Liver (tissue), 8 donors: ENCODE measurements at regions not wholly inside any gene's neighbourhood (a gene's known extent, or its start where the extent isn't known, plus 50 kb on each side); places are given as distances from the start of the nearest gene placed in this dataset.

ENCODE experiments used
- DNase-seq: peaks from one replicate; pipeline ENCODE4 v3.0.0-alpha.2; 2017; ENCODE audit warnings: low spot score
- H3K27ac ChIP-seq, 2 donors: one replicate each; pipeline ENCODE4 v1.7.0; 2013; ENCODE audit warnings: inconsistent platforms in 2 of 2, low read length in 2 of 2, control low read depth in 1 of 2, low read depth in 1 of 2, mild to moderate bottlenecking in 1 of 2
- H3K27me3 ChIP-seq, 4 donors: one replicate each; pipeline versions ENCODE4 v1.6.1 to v1.7.0; 2013; ENCODE audit warnings: low read length in 3 of 4, inconsistent platforms in 1 of 4, mild to moderate bottlenecking in 1 of 4, moderate library complexity in 1 of 4; ENCODE audit not compliant: control insufficient read depth in 4 of 4, insufficient read depth in 4 of 4
- H3K36me3 ChIP-seq, 4 donors: one replicate each; pipeline versions ENCODE4 v1.6.1 to v1.7.0; 2013; ENCODE audit warnings: low read length in 3 of 4, mild to moderate bottlenecking in 3 of 4, low read depth in 1 of 4, moderate library complexity in 1 of 4; ENCODE audit not compliant: control insufficient read depth in 4 of 4, insufficient read depth in 3 of 4
- H3K4me1 ChIP-seq, 4 donors: one replicate each; pipeline versions ENCODE4 v1.6.1 to v1.7.0; 2013; ENCODE audit warnings: low read length in 3 of 4, mild to moderate bottlenecking in 3 of 4, moderate library complexity in 1 of 4; ENCODE audit not compliant: control insufficient read depth in 4 of 4, insufficient read depth in 4 of 4
- H3K4me3 ChIP-seq, 3 donors: one replicate each; pipeline versions ENCODE4 v1.6.1 to v1.7.0; 2013; ENCODE audit warnings: low read length in 3 of 3, control low read depth in 1 of 3, low read depth in 1 of 3, mild to moderate bottlenecking in 1 of 3
- H3K9ac ChIP-seq, 2 donors: one replicate each; pipeline ENCODE4 v1.7.0; 2013; ENCODE audit warnings: low read length in 2 of 2, mild to moderate bottlenecking in 2 of 2, moderate library complexity in 2 of 2, control low read depth in 1 of 2, low read depth in 1 of 2
- H3K9me3 ChIP-seq, 4 donors: one replicate each; pipeline versions ENCODE4 v1.6.1 to v1.7.0; 2013; ENCODE audit warnings: low read length in 3 of 4; ENCODE audit not compliant: control insufficient read depth in 4 of 4
- EGR1 ChIP-seq, 2 donors: IDR thresholded peaks; 2 replicates each; pipeline ENCODE4 v1.6.1; 2016 to 2018; ENCODE audit warnings: antibody characterized with exemption in 2 of 2, low read depth in 2 of 2
- FOXA1 ChIP-seq: IDR thresholded peaks from 2 replicates; pipeline ENCODE4 v1.6.1; 2016; ENCODE audit warnings: antibody characterized with exemption
- HNF4G ChIP-seq: IDR thresholded peaks from 2 replicates; pipeline ENCODE4 v1.6.1; 2016; ENCODE audit warnings: antibody characterized with exemption
- RAD21 ChIP-seq, 2 donors: IDR thresholded peaks; 2 replicates each; pipeline ENCODE4 v1.6.1; 2016; ENCODE audit warnings: antibody characterized with exemption in 2 of 2, mild to moderate bottlenecking in 2 of 2
- RXRA ChIP-seq, 2 donors: IDR thresholded peaks; 2 replicates each; pipeline ENCODE4 v1.6.1; 2017 to 2018; ENCODE audit warnings: antibody characterized with exemption in 2 of 2, mild to moderate bottlenecking in 1 of 2
- SP1 ChIP-seq: IDR thresholded peaks from 2 replicates; pipeline ENCODE4 v1.6.1; 2018; ENCODE audit warnings: antibody characterized with exemption, mild to moderate bottlenecking
- YY1 ChIP-seq: IDR thresholded peaks from 2 replicates; pipeline ENCODE4 v1.6.1; 2016; ENCODE audit warnings: antibody characterized with exemption, mild to moderate bottlenecking
- WGBS: extraction: QIAGEN DNeasy Blood & Tissue Kit; methylation state at CpG from one replicate; pipeline ENCODE4 v1.1.7; 2013; 5-methylcytosine and 5-hydroxymethylcytosine counted together
- TF ChIP-seq, protein P1 (sequence below): IDR thresholded peaks from 2 replicates; pipeline ENCODE4 v1.6.1; 2016; ENCODE audit warnings: antibody characterized with exemption
- TF ChIP-seq, protein P2 (sequence below): fragments of 150-350 bp; IDR thresholded peaks from 2 replicates; pipeline ENCODE4 v1.5.1; 2017; ENCODE audit warnings: improper control_type of control experiment, low read depth, low read length; ENCODE audit not compliant: missing input control
- TF ChIP-seq, protein P3 (sequence below): IDR thresholded peaks from 2 replicates; pipeline ENCODE4 v1.6.1; 2016; ENCODE audit warnings: antibody characterized with exemption
- TF ChIP-seq, protein P4 (sequence below): IDR thresholded peaks from 2 replicates; pipeline ENCODE4 v1.6.1; 2016; ENCODE audit warnings: antibody characterized with exemption
- donor health status: healthy.
- donor health status: healthy.
- donor health status: healthy.
- donor health status: healthy.
- donor health status: healthy.

DNA sequence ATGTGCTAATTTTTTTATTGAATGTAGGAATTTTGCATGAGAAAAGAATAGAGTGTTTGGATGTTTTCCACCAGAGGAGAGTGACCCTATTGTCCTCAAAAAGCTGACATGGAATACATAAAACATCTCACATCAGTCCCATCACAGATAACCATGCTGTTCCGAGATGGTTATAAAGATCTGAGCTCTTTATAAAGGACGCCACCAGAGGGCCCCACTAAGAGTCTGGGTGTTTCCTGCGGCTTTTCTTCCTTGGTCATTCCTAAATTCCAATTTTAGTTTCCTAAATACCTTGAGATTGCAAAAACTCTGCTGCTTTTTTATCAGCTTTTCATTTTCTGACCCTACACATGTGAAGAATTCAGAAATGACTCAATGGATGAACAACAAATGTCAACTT lies 504.5 kb upstream of the FRG1 start:
- Histone ChIP-seq H3K9me3 (peaks cover 0 to 6% (median 2%) of the 10 kb centered on the region in 4 donors), H3K27ac (no peak overlapping the region), H3K36me3 (no peaks in the 10 kb centered on the region), H3K27me3 (no peaks in the 10 kb centered on the region), H3K4me3 (no peak overlapping the region), H3K9ac (no peak overlapping the region), H3K4me1 (no peaks in the 10 kb centered on the region)
- WGBS: 58% methylated on average over 3 of the region's 3 CpGs
- DNase-seq: no peak
- TF ChIP-seq YY1 (no peak), RAD21 (IDR thresholded peaks at IDR 0.05) (peak in 1 of 2 donors; percentile 9)

DNA sequence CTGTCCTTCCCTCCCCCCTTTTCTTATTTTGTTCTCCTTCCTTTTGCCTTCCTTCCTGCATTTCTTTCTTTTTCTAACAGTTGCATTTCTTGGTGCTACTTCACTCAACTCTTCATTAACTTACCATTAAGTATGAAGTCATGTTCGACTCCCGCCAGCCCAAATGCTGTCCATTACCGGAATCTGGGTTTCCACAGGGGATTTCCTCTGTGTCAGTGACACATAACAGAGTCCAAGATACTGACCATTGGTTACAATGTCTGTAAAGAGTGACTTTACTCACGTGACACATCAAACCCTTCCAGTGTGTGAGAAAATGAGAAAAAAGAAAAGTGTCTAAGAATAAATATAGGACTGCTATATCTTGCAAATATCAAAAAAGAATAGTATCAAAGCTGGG lies 500.0 kb upstream of the FRG1 start:
- TF ChIP-seq, protein P1, sequence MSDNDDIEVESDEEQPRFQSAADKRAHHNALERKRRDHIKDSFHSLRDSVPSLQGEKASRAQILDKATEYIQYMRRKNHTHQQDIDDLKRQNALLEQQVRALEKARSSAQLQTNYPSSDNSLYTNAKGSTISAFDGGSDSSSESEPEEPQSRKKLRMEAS: no peak
- H3K9me3 ChIP-seq: no peaks in the 10 kb centered on the region
- 70% methylated on average over 4 of the region's 4 CpGs for WGBS
- H3K36me3 ChIP-seq: no peaks in the 10 kb centered on the region
- no peak overlapping the region for H3K4me3 ChIP-seq
- DNase-seq: no peak
- no peak overlapping the region for H3K27ac ChIP-seq
- H3K27me3 ChIP-seq: no peaks in the 10 kb centered on the region
- no peak overlapping the region for H3K9ac ChIP-seq
- H3K4me1 ChIP-seq: no peaks in the 10 kb centered on the region

DNA sequence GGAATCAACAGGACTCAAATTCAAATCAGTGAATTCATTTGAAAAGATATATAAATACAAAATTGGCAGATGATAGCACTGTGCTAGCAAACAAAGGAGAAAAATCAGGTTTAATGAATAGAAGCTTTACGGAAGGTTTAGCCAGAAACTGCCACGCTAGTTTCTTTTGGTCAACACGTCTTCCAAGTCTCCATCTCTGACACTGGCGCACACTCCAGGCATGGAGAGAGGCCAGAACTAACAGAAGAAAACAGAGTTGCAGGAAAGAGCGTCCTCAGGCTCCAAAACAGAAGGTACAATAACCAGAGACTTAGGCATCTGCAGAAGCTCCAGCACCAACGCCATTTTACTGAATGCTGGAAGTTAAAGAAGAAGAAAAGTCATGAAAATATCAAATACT lies 497.3 kb upstream of the FRG1 start:
- Histone ChIP-seq H3K4me3 (no peak overlapping the region), H3K27me3 (no peaks in the 10 kb centered on the region), H3K27ac (no peak overlapping the region), H3K4me1 (no peaks in the 10 kb centered on the region), H3K9ac (no peak overlapping the region), H3K36me3 (no peaks in the 10 kb centered on the region), H3K9me3 (peaks cover under 1 to 5% (median 2%) of the 10 kb centered on the region in 4 donors)
- no peak for DNase-seq
- WGBS: 73% methylated on average over 6 of the region's 6 CpGs
- TF ChIP-seq RXRA (IDR thresholded peaks at IDR 0.05) (no peak), HNF4G (no peak), EGR1 (IDR thresholded peaks at IDR 0.05; ENCODE audit: low read depth in 2 of 2) (no peak), RAD21 (IDR thresholded peaks at IDR 0.05) (no peak), FOXA1 (no peak), YY1 (no peak), SP1 (no peak)
- TF ChIP-seq, protein P2, sequence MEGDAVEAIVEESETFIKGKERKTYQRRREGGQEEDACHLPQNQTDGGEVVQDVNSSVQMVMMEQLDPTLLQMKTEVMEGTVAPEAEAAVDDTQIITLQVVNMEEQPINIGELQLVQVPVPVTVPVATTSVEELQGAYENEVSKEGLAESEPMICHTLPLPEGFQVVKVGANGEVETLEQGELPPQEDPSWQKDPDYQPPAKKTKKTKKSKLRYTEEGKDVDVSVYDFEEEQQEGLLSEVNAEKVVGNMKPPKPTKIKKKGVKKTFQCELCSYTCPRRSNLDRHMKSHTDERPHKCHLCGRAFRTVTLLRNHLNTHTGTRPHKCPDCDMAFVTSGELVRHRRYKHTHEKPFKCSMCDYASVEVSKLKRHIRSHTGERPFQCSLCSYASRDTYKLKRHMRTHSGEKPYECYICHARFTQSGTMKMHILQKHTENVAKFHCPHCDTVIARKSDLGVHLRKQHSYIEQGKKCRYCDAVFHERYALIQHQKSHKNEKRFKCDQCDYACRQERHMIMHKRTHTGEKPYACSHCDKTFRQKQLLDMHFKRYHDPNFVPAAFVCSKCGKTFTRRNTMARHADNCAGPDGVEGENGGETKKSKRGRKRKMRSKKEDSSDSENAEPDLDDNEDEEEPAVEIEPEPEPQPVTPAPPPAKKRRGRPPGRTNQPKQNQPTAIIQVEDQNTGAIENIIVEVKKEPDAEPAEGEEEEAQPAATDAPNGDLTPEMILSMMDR: no peak
- TF ChIP-seq, protein P3, sequence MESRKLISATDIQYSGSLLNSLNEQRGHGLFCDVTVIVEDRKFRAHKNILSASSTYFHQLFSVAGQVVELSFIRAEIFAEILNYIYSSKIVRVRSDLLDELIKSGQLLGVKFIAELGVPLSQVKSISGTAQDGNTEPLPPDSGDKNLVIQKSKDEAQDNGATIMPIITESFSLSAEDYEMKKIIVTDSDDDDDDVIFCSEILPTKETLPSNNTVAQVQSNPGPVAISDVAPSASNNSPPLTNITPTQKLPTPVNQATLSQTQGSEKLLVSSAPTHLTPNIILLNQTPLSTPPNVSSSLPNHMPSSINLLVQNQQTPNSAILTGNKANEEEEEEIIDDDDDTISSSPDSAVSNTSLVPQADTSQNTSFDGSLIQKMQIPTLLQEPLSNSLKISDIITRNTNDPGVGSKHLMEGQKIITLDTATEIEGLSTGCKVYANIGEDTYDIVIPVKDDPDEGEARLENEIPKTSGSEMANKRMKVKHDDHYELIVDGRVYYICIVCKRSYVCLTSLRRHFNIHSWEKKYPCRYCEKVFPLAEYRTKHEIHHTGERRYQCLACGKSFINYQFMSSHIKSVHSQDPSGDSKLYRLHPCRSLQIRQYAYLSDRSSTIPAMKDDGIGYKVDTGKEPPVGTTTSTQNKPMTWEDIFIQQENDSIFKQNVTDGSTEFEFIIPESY: no peak
- TF ChIP-seq, protein P4, sequence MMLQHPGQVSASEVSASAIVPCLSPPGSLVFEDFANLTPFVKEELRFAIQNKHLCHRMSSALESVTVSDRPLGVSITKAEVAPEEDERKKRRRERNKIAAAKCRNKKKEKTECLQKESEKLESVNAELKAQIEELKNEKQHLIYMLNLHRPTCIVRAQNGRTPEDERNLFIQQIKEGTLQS: no peak
